C4-2B (cell line): ENCODE measurements at regions not wholly inside any gene's neighbourhood (a gene's known extent, or its start where the extent isn't known, plus 50 kb on each side); places are given as distances from the start of the nearest gene placed in this dataset.

Source experiments
- CTCF ChIP-seq: fragments of 450-650 bp; conservative IDR thresholded peaks from 2 replicates; pipeline ENCODE4 v1.5.1; 2017; ENCODE audit warnings: mild to moderate bottlenecking
- ZFX ChIP-seq: fragments of 450-650 bp; IDR thresholded peaks from 2 replicates; pipeline ENCODE4 v1.6.1; 2017

GRCh38 chr11:33624083-33624482 lies 76.5 kb downstream of the C11orf91 start:
- TF ChIP-seq CTCF (no peak), ZFX (no peak)
